NCI-H1105 (cell line): ENCODE measurements at regions not wholly inside any gene's neighbourhood (a gene's known extent, or its start where the extent isn't known, plus 50 kb on each side); places are given as distances from the start of the nearest gene placed in this dataset.

Experiments
- DNase-seq: peaks from one replicate; lab custom pipeline; 2025; lab: John Stamatoyannopoulos, UW

- DNase-seq = no peak
Observed at GRCh38 chr2:195606179-195606578, 50.8 kb upstream of the SLC39A10 start.

GRCh38 chr2:195604706-195605105 lies 52.3 kb upstream of the SLC39A10 start:
- no peak for DNase-seq

- no peak for DNase-seq
Observed at GRCh38 chr2:195603998-195604397, 53.0 kb upstream of the SLC39A10 start.

GRCh38 chr2:195603408-195603807 lies 53.6 kb upstream of the SLC39A10 start:
- DNase-seq = no peak

GRCh38 chr2:195602687-195603086 lies 54.3 kb upstream of the SLC39A10 start:
- no peak for DNase-seq

DNA sequence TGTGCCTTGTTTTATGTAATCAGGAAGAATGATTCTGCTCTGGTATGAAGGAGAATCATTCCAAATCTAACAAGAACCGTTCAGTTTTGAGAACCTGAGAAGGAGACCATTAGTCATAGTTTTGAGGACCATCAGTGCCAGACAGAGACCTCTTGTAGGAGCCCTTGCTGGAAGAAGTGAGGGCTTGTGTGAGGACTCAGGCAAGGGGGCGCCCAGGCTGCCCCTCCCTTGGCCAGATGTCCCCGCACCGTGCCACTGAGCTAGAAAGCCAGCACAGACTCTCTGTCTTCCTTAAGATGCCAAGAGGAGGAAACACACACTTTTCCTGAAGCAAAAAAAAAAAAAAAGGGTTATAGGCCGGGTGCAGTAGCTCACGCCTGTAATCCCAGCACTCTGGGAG lies 55.7 kb upstream of the SLC39A10 start:
- DNase-seq = no peak

DNA sequence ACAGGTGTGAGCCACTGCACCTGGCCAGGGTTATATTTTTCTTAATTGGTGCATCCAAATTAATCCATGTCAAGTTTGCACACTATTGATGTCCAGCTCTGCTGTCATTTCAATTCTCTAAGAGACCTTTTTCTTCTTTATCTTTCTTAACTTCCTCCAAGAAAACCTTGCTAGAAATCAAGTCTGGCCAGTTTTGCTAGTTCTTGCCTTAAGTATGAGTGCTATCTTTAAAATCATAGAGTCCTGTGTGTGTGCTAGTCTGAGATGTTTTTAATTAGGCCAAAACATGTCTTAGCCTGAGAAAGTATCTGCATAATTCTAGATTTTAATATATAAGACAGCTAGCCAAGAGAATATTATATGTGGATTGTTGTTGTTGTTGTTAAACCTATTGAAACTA lies 56.2 kb upstream of the SLC39A10 start:
- no peak for DNase-seq

DNA sequence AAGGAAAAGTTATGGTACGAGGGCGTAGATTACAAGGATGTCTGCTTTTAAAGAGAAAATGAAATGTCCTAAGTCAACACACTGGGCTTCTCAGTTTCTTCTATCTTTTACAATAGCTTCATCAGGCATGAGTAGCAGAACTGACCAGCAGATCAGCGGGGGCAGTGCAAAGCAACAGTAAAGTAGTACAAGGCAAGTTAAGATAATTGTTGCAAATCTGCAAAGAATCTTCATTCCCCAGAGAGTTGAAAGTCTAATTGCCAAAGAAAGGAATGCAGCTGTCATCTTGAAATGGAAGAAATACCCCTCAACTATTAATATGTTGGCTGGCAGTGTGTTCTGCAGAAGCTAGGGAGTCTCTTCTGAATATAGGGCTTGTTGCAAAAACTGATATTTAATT lies 60.2 kb upstream of the SLC39A10 start:
- DNase-seq = no peak

DNA sequence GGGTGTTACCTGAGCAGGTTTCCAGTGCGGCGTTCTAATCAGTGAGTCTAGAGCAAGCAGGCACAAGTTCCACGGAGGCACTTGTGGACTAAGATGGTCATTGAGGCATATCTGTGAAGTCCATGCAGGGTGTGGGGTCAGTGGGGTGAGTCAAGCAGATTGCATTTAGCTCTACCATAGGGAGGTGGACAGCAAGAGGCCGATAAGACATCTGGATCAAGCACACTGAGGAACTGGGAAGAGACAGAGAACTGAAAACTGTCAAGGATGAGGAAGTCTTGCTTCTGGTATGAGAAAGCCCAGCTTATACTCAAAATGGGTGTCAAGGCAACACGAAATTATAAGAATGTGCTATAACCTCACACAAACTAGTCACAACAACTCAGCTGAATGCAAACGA lies 61.2 kb upstream of the SLC39A10 start:
- no peak for DNase-seq

- no peak for DNase-seq
Observed at GRCh38 chr2:195594919-195595694, 61.9 kb upstream of the SLC39A10 start.

DNA sequence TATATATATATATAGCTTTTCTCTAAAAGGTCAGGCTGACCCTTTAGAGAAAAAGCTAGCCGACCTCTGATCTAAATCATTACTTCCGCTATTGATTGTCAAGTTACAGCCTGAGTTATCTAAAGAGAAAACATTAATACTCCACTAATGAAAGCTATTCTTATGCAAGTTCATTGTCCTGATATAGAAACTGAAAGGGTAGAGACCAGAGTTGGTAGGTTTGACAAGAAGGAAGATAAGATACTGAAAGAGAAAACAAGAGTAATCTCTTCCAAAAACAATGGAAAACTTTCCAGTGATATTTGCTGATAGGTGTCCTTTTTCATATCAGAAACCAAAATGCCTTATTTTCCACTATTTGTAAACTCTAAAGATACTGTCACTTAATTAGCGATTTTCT lies 62.8 kb upstream of the SLC39A10 start:
- DNase-seq = no peak

DNA sequence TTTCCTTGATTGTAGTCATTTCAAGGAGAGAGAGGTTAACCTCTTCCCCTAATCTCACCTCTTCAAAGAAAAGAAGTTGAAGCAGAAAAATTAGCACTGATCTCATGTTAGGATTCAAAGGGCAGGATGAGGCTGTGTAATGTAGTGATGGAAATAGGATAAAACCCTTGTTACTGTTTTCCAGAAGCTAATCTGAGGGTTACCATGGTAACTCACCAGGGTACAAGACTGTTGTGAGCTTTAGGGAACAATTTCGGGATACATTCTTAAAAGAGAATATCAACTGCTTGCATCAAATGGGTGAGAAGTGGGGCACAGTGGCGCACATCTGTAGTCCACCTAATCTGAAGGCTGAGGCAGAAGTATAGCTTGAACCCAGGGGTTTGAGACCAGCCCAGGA lies 64.9 kb upstream of the SLC39A10 start:
- DNase-seq = no peak

DNA sequence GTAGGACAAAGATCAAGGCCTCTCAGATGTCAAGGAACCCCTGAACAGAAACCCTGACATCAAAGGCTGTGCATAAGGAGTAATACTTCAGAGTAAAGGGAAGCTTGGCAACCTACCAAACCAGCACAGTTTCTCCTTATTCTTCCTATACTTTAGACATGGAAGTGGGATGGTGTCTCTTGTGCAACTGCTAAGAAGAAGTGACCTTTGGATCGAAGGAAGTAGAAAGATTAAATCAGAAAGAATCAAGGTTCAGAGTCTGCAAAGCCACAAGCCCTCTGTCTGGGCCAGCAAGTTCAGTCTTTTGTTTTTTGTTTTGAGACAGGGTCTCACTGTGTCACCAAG lies 66.2 kb upstream of the SLC39A10 start:
- DNase-seq = no peak

DNA sequence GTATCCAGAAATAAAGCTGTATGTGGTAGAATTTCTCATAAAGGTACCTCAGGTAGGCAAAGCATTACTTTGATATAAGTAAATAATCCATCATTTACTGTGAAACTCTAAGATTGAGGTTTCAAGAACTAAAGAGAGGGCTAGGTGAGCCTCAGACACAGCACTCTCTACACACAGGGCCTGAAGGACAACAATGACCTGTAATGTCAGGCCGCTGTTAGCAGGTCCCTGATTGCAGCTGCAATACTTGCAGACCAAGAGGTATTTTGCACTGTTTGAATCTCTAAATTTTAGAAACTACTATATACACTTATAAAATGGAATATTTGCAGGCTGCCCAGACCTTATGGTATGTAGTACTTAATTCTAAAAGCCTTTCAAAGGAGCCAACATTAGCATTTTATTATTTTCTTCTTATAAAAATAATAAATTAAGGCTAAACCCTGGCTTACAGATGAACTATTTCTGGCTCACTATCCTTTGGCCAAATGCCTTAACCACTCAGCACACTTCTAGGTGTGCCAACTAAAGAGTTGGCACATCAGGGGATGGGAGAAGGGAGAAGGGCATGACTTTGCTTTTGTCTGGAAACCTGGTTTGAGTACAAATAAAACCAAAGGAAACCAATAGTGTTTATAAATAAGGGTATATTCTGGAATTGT lies 66.7 kb upstream of the SLC39A10 start:
- DNase-seq = no peak

DNA sequence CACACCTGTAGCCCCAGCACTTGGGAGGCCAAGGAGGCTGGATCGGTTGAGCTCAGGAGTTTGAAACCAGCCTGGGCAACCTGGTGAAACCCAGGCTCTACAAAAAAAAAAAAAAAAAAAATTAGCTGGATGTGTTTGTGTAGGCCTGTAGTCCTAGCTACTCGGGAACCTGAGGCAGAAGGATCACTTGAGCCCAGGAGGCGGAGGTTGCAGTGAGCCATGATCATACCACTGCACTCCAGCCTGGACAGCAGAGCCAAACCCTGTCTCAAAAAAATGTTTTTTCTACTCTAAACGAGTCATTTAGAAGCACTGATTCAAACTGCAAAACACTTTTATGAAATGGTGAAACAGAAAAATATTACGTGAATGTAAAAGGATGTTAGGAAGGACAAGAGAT lies 69.1 kb upstream of the SLC39A10 start:
- no peak for DNase-seq

GRCh38 chr2:195586062-195586714 lies 70.8 kb upstream of the SLC39A10 start:
- peak; percentile 14 for DNase-seq

GRCh38 chr2:195582188-195582587 lies 74.8 kb upstream of the SLC39A10 start:
- DNase-seq = no peak

GRCh38 chr2:195579776-195580555 lies 77.1 kb upstream of the SLC39A10 start:
- no peak for DNase-seq

- DNase-seq = peak; percentile 10
Observed at GRCh38 chr2:195575879-195576401, 81.1 kb upstream of the SLC39A10 start.

DNA sequence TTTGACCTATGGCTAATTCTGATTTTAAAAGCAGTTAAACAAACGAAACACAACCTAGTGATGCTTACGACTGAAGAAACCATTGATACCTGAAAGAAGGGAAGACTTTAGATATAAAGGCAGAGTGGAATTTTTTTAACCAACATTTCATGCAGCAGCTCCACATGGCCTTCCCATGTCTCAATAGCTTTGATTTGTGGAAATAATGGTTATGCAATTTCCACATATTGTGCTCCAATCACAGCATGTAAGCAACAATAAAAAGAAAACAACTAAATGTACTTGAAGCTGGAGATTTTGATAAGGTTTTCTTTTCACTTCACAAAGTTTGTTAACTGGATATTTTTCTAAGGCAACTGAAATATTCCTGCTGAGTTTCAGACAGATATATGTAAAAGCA lies 82.0 kb upstream of the SLC39A10 start:
- DNase-seq = no peak

DNA sequence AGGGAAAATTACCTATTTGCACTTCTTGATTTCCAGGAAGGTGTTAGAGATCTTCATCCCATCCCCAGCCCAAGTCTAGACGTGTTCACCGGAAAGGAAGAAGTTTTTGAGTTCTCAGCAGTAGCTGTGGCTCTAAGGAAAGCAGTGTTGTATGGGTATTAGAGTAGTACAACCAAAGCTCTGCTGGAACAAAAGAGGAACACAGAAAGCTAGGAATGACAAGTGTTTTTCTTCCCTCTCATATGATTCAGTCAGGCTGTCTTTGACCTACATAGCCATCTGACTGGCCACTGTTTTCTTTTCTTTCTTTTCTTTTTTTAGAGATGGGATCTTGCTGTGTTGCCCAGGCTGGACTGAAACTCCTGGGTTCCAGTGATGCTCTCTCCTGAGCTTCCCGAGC lies 82.7 kb upstream of the SLC39A10 start:
- DNase-seq = no peak
